ENCODE measurements at regions not wholly inside any gene's neighbourhood (a gene's known extent, or its start where the extent isn't known, plus 50 kb on each side); places are given as distances from the start of the nearest gene placed in this dataset.

GRCh38 chr16:5704271-5704670, 606.7 kb upstream of the EEF2KMT start:
- no peak for TF ChIP-seq PKNOX1 (IDR thresholded peaks at IDR 0.05)
- no peak for TF ChIP-seq FOXA1 (IDR thresholded peaks at IDR 0.05)
- TF ChIP-seq BHLHE40 (IDR thresholded peaks at IDR 0.05; ENCODE audit: borderline replicate concordance), result no peak
- no peak for TF ChIP-seq SUZ12 (IDR thresholded peaks at IDR 0.05)
- TF ChIP-seq HDGF (IDR thresholded peaks at IDR 0.05; ENCODE audit: borderline replicate concordance), result no peak
- TF ChIP-seq SP1 (IDR thresholded peaks at IDR 0.05), result no peak
- TF ChIP-seq FOXK2 (IDR thresholded peaks at IDR 0.05), result no peak
- no peak for TF ChIP-seq FOXM1 (IDR thresholded peaks at IDR 0.05; ENCODE audit: borderline replicate concordance)
- TF ChIP-seq ARNT (IDR thresholded peaks at IDR 0.05), result no peak
- TF ChIP-seq ELF4 (IDR thresholded peaks at IDR 0.05), result no peak
- TF ChIP-seq LEF1 (IDR thresholded peaks at IDR 0.05; ENCODE audit: borderline replicate concordance), result no peak
